KOPT-K1 (cell line): ENCODE measurements at regions not wholly inside any gene's neighbourhood (a gene's known extent, or its start where the extent isn't known, plus 50 kb on each side); places are given as distances from the start of the nearest gene placed in this dataset.

ENCODE experiments used
- H3K27ac ChIP-seq: fragments of 200-600 bp; sonication (generic); 2 replicates; pipeline ENCODE4 v1.5.1; 2016; ENCODE audit warnings: antibody characterized with exemption, mild to moderate bottlenecking, low read depth, low read length; ENCODE audit not compliant: poor library complexity, severe bottlenecking
- H3K36me3 ChIP-seq: fragments of 200-600 bp; sonication (generic); 2 replicates; pipeline ENCODE4 v1.5.1; 2017; ENCODE audit warnings: antibody characterized with exemption, mild to moderate bottlenecking, low read length, moderate library complexity; ENCODE audit not compliant: insufficient read depth
- H3K9me3 ChIP-seq: fragments of 200-600 bp; sonication (generic); 2 replicates; pipeline ENCODE4 v1.5.1; 2017; ENCODE audit warnings: antibody characterized with exemption, low read length, mild to moderate bottlenecking; ENCODE audit not compliant: insufficient read depth, poor library complexity, severe bottlenecking

GRCh38 chr20:40777653-40778052 is 88.6 kb upstream of the MAFB start:
- Histone ChIP-seq H3K27ac (no peak overlapping the region), H3K9me3 (no peaks in the 10 kb centered on the region)

GRCh38 chr20:40778894-40779496 is 90.0 kb upstream of the MAFB start:
- Histone ChIP-seq H3K9me3 (no peaks in the 10 kb centered on the region), H3K27ac (no peak overlapping the region), H3K36me3 (no peaks in the 10 kb centered on the region)

More at GRCh38 chr20:40777653-40778052, 88.6 kb upstream of the MAFB start:
- H3K36me3 ChIP-seq = no peaks in the 10 kb centered on the region

- Histone ChIP-seq H3K27ac (no peak overlapping the region), H3K36me3 (no peaks in the 10 kb centered on the region), H3K9me3 (no peaks in the 10 kb centered on the region)
Observed at GRCh38 chr20:40781327-40782042, 92.4 kb upstream of the MAFB start.

GRCh38 chr20:40782043-40782368 is 93.0 kb upstream of the MAFB start:
- no peaks in the 10 kb centered on the region for H3K36me3 ChIP-seq
- H3K27ac ChIP-seq = no peak overlapping the region
- H3K9me3 ChIP-seq = no peaks in the 10 kb centered on the region

DNA sequence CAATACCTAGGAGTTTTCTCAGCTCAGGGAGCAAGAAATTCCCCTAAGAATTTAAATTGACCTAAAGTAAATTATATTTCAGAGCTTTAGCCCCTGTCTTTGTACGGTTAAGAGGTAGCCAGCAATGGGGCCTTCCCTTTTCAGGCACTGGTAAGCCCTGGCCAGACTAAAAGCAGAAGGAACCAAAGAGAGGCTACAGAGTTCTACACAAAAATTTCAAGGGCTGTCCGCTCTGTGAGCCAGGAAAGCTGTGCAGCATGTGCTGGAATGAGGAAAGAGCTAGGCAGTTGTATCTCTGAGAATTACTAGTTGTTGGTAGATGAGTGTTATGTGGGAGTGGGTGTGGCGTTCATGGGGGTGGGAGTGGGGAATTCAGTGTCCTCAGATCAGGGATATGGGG is 96.3 kb upstream of the MAFB start:
- Histone ChIP-seq H3K36me3 (no peaks in the 10 kb centered on the region), H3K9me3 (no peaks in the 10 kb centered on the region), H3K27ac (no peak overlapping the region)

DNA sequence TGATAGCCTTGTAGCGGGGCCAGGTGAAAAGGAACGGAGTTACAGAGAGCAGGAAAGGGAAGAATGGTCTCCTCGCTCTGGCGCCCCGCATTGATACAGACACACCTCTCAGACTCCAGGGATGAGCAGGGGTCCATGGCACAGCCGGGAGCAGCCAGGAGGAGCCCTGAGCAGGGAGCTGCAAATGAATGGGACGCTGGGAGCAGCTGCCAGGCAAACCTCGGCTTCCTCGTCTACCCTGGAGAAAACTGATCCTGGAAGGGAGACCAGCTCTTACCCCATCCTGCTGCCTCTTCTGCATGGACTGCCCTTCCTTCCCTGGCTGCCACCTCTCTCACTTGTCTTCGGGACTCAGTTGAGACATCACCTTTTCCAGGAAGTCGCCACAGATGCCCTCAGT is 97.3 kb upstream of the MAFB start:
- H3K9me3 ChIP-seq = no peaks in the 10 kb centered on the region
- H3K27ac ChIP-seq = no peak overlapping the region
- H3K36me3 ChIP-seq = no peaks in the 10 kb centered on the region

- H3K36me3 ChIP-seq = no peaks in the 10 kb centered on the region
- H3K9me3 ChIP-seq = no peaks in the 10 kb centered on the region
Observed at GRCh38 chr20:40787941-40788340, 98.9 kb upstream of the MAFB start.

DNA sequence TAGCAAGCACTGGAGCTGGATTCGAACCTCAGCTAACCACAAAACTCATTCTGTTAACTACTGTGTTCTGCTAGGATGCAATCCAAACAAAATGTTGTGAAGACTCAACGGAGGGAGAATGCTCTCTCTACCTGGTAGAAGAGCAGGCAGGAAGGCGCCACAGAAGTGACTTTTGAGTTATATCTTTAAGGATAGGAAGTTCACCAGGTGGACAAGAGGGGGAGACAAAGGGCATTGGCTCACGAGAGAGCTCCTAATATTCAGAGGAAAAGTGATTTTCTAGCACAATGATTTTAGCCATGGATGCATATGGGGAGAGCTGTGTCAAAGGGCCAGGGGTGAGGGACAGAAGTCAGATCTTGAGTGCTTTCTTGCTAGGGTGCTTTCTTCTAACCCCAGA is 108.4 kb upstream of the MAFB start:
- no peaks in the 10 kb centered on the region for H3K9me3 ChIP-seq
- no peak overlapping the region for H3K27ac ChIP-seq
- H3K36me3 ChIP-seq = no peaks in the 10 kb centered on the region

More at GRCh38 chr20:40787941-40788340, 98.9 kb upstream of the MAFB start:
- no peak overlapping the region for H3K27ac ChIP-seq

GRCh38 chr20:40798066-40798465 is 109.0 kb upstream of the MAFB start:
- Histone ChIP-seq H3K9me3 (no peaks in the 10 kb centered on the region), H3K36me3 (no peaks in the 10 kb centered on the region), H3K27ac (no peak overlapping the region)

GRCh38 chr20:40802886-40803285 is 113.8 kb upstream of the MAFB start:
- Histone ChIP-seq H3K36me3 (no peaks in the 10 kb centered on the region), H3K9me3 (no peaks in the 10 kb centered on the region), H3K27ac (no peak overlapping the region)

- Histone ChIP-seq H3K36me3 (no peaks in the 10 kb centered on the region), H3K27ac (no peak overlapping the region), H3K9me3 (no peaks in the 10 kb centered on the region)
Observed at GRCh38 chr20:40803381-40803780, 114.3 kb upstream of the MAFB start.

- Histone ChIP-seq H3K9me3 (no peaks in the 10 kb centered on the region), H3K36me3 (no peaks in the 10 kb centered on the region), H3K27ac (no peak overlapping the region)
Observed at GRCh38 chr20:40805592-40805991, 116.6 kb upstream of the MAFB start.

DNA sequence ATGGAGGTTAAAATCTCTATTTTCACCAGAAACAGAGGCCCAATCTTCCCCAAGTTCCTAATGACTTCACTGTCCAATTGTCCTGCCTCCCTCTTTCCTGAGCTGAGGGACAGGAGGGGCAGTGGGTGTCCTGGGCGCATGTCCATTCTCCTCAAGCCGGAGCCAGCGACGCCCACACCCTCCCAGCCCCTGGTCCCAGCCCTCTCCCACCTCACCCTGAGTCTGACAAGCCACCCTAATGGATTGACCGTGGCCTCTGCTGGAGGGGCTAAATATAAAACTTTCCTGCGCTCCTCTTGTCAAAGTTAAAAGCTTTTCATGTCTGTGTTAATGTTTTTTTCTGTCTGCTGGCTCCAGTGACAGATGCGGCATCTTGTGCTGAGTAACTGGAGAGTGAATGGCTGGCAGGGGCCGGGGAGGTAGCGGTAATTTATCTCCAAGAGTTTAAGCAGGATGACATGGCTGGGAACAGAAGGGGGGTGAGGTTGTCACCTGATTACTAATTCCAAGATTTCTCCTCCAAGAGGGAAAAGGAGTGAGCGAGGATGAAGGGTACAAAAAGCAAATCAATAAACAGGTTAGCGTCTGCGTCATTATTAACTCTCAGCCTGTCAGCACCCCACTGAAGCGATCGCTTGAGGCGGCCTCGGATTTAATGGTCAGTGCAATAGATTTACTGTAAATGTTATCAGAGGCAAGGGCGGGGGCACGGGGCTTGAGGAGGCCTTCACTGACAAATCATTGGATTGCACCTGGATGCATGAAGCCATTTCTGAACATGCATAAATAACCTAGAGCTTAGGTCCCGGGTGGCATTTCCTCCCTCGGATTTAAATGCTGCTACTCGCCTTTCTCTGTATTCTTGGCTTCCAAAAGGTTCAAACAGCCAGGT is 118.1 kb upstream of the MAFB start:
- Histone ChIP-seq H3K9me3 (no peaks in the 10 kb centered on the region), H3K36me3 (no peaks in the 10 kb centered on the region), H3K27ac (no peak overlapping the region)

- Histone ChIP-seq H3K36me3 (no peaks in the 10 kb centered on the region), H3K27ac (no peak overlapping the region), H3K9me3 (no peaks in the 10 kb centered on the region)
Observed at GRCh38 chr20:40807821-40808170, 118.8 kb upstream of the MAFB start.

DNA sequence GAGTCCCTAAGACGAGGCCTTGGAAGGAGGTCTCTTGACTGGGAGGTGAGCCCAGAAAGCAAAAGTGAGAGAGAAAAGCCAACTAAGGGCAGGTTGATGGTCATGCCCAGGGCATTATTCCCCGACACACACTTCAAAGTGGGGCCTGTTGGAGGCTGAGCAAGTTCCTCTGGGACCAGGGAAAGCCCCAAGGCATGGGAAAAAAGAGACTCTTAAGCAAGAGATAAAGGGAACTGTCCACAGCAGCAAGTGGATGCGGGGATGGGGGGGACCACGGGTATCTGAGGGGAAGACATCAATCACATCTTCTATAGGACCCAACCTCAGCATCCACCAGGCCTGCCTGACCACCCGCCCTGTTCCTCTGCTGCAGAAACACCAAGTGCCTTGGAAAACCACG is 119.9 kb upstream of the MAFB start:
- Histone ChIP-seq H3K9me3 (no peaks in the 10 kb centered on the region), H3K36me3 (no peaks in the 10 kb centered on the region), H3K27ac (no peak overlapping the region)
